Nephron progenitor cell (in vitro differentiated cells): ENCODE measurements at regions not wholly inside any gene's neighbourhood (a gene's known extent, or its start where the extent isn't known, plus 50 kb on each side); places are given as distances from the start of the nearest gene placed in this dataset.

ENCODE experiments used
- DNase-seq: peaks from one replicate; pipeline ENCODE4 v3.0.0; 2021
- H3K27ac Mint-ChIP-seq: 2 replicates; pipeline ENCODE4 v1.8.0; 2021; ENCODE audit warnings: mild to moderate bottlenecking, moderate library complexity, mixed read lengths
- H3K27me3 Mint-ChIP-seq: 2 replicates; pipeline ENCODE4 v1.8.0; 2021; ENCODE audit warnings: mild to moderate bottlenecking, low read depth, mixed read lengths; ENCODE audit not compliant: poor library complexity
- H3K36me3 Mint-ChIP-seq: 2 replicates; pipeline ENCODE4 v1.8.0; 2021; ENCODE audit warnings: low read depth, mixed read lengths
- H3K4me1 Mint-ChIP-seq: 2 replicates; pipeline ENCODE4 v1.8.0; 2021; ENCODE audit warnings: mixed read lengths
- H3K4me3 Mint-ChIP-seq: 2 replicates; pipeline ENCODE4 v1.8.0; 2021; ENCODE audit warnings: mild to moderate bottlenecking, moderate library complexity, mixed read lengths
- H3K9me3 Mint-ChIP-seq: 2 replicates; pipeline ENCODE4 v1.8.0; 2021; ENCODE audit warnings: mild to moderate bottlenecking, moderate library complexity, mixed read lengths
- CTCF ChIP-seq: fragments of 200-600 bp; sonication (generic); IDR thresholded peaks from 2 replicates; pipeline ENCODE4 v1.5.0; 2021; ENCODE audit warnings: antibody characterized with exemption

- no peak overlapping the region for H3K4me3 Mint-ChIP-seq
Observed at GRCh38 chr4:155535802-155536454, 130.7 kb upstream of the GUCY1A1 start.

GRCh38 chr4:155532373-155533085, 134.1 kb upstream of the GUCY1A1 start:
- Mint-ChIP-seq H3K36me3 (no peaks in the 10 kb centered on the region), H3K27me3 (no peaks in the 10 kb centered on the region), H3K27ac (no peak overlapping the region), H3K4me3 (no peak overlapping the region), H3K9me3 (no peaks in the 10 kb centered on the region), H3K4me1 (no peaks in the 10 kb centered on the region)
- no peak for TF ChIP-seq CTCF
- DNase-seq = no peak

More at GRCh38 chr4:155535802-155536454, 130.7 kb upstream of the GUCY1A1 start:
- H3K27me3 Mint-ChIP-seq = no peaks in the 10 kb centered on the region
- H3K36me3 Mint-ChIP-seq = no peaks in the 10 kb centered on the region
- no peak for TF ChIP-seq CTCF
- DNase-seq = no peak
- no peaks in the 10 kb centered on the region for H3K9me3 Mint-ChIP-seq
- no peak overlapping the region for H3K27ac Mint-ChIP-seq
- no peaks in the 10 kb centered on the region for H3K4me1 Mint-ChIP-seq

GRCh38 chr4:155530857-155531256, 135.8 kb upstream of the GUCY1A1 start:
- Mint-ChIP-seq H3K36me3 (no peaks in the 10 kb centered on the region), H3K4me1 (no peaks in the 10 kb centered on the region), H3K27me3 (peaks cover 5% of the 10 kb centered on the region), H3K9me3 (no peaks in the 10 kb centered on the region), H3K4me3 (no peak overlapping the region), H3K27ac (no peak overlapping the region)
- no peak for TF ChIP-seq CTCF
- no peak for DNase-seq

GRCh38 chr4:155530290-155530689, 136.4 kb upstream of the GUCY1A1 start:
- DNase-seq = no peak
- peaks cover 5% of the 10 kb centered on the region for H3K27me3 Mint-ChIP-seq
- H3K27ac Mint-ChIP-seq = no peak overlapping the region
- no peak overlapping the region for H3K4me3 Mint-ChIP-seq
- H3K9me3 Mint-ChIP-seq = no peaks in the 10 kb centered on the region
- no peaks in the 10 kb centered on the region for H3K36me3 Mint-ChIP-seq
- no peaks in the 10 kb centered on the region for H3K4me1 Mint-ChIP-seq
- TF ChIP-seq CTCF = no peak

- no peaks in the 10 kb centered on the region for H3K4me1 Mint-ChIP-seq
- H3K36me3 Mint-ChIP-seq = no peaks in the 10 kb centered on the region
- peaks cover 5% of the 10 kb centered on the region for H3K27me3 Mint-ChIP-seq
- no peak for TF ChIP-seq CTCF
- H3K9me3 Mint-ChIP-seq = no peaks in the 10 kb centered on the region
- no peak for DNase-seq
- H3K27ac Mint-ChIP-seq = no peak overlapping the region
- no peak overlapping the region for H3K4me3 Mint-ChIP-seq
Observed at GRCh38 chr4:155529716-155530115, 136.9 kb upstream of the GUCY1A1 start.

GRCh38 chr4:155529272-155529671, 137.4 kb upstream of the GUCY1A1 start:
- TF ChIP-seq CTCF = peak; percentile 21
- no peak for DNase-seq
- no peaks in the 10 kb centered on the region for H3K4me1 Mint-ChIP-seq

More at GRCh38 chr4:155529272-155529671, 137.4 kb upstream of the GUCY1A1 start:
- no peaks in the 10 kb centered on the region for H3K9me3 Mint-ChIP-seq
- no peak overlapping the region for H3K4me3 Mint-ChIP-seq
- peaks cover 9% of the 10 kb centered on the region for H3K27me3 Mint-ChIP-seq
- no peaks in the 10 kb centered on the region for H3K36me3 Mint-ChIP-seq
- H3K27ac Mint-ChIP-seq = no peak overlapping the region
